Esophagus muscularis mucosa (tissue), 4 donors: ENCODE measurements at regions not wholly inside any gene's neighbourhood (a gene's known extent, or its start where the extent isn't known, plus 50 kb on each side); places are given as distances from the start of the nearest gene placed in this dataset.

ENCODE experiments used
- DNase-seq: peaks from one replicate; pipeline ENCODE4 v3.0.0-alpha.2; 2017; ENCODE audit errors: extremely low spot score
- H3K27ac ChIP-seq, 4 donors: fragments of 200-600 bp; sonication (generic); replicated peaks in 1 of 4; 1 replicate in 3 of 4; 2 replicates in 1 of 4; pipeline ENCODE4 v1.5.1; 2016 to 2019; ENCODE audit warnings: mild to moderate bottlenecking in 1 of 4
- H3K27me3 ChIP-seq, 4 donors: fragments of 200-600 bp; sonication (generic); one replicate each; pipeline versions ENCODE4 v1.5.1 to v1.6.0; 2016 to 2019
- H3K36me3 ChIP-seq, 4 donors: fragments of 200-600 bp; sonication (generic); one replicate each; pipeline ENCODE4 v1.5.1; 2016 to 2019
- H3K4me1 ChIP-seq, 4 donors: fragments of 200-600 bp; sonication (generic); one replicate each; pipeline ENCODE4 v1.5.1; 2016 to 2019
- H3K4me3 ChIP-seq, 4 donors: fragments of 200-600 bp; sonication (generic); 1 replicate in 2 of 4; 2 replicates in 2 of 4; pipeline ENCODE4 v1.5.1; 2016 to 2019; ENCODE audit warnings: mild to moderate bottlenecking in 4 of 4, moderate library complexity in 1 of 4
- H3K9me3 ChIP-seq, 4 donors: fragments of 200-600 bp; sonication (generic); 1 replicate in 3 of 4; 2 replicates in 1 of 4; pipeline ENCODE4 v1.5.1; 2016 to 2019
- EP300 ChIP-seq: sonication (generic); formaldehyde crosslinking; IDR thresholded peaks from one replicate; pipeline ENCODE4 v1.6.1; 2017; ENCODE audit warnings: antibody characterized with exemption
- POLR2A ChIP-seq: fragments of 450-650 bp; IDR thresholded peaks from one replicate; pipeline ENCODE4 v1.6.1; 2017; ENCODE audit warnings: antibody characterized with exemption, moderate library complexity, mild to moderate bottlenecking, low read depth
- POLR2AphosphoS5 ChIP-seq, 2 donors: sonication (generic); formaldehyde crosslinking; IDR thresholded peaks; one replicate each; pipeline ENCODE4 v1.6.1; 2017; ENCODE audit warnings: antibody characterized with exemption in 2 of 2
- WGBS: methylation state at CpG from one replicate; pipeline ENCODE4 v1.1.5; 2018; 5-methylcytosine and 5-hydroxymethylcytosine counted together
- intact Hi-C: fragments of 100-400 bp; cut with DNase I; formaldehyde crosslinking; loops from one replicate; pipeline ENCODE4 v1.15.1; 2023
- TF ChIP-seq, protein P1 (sequence below), 3 experiments: fragments of 200-600 bp in 2 of 3; fragments of 450-650 bp in 1 of 3; sonication (generic) in 2 of 3; IDR thresholded peaks; one replicate each; pipeline ENCODE4 v1.5.1; 2017 to 2019; ENCODE audit warnings: antibody characterized with exemption in 3 of 3, mild to moderate bottlenecking in 2 of 3, moderate library complexity in 1 of 3

DNA sequence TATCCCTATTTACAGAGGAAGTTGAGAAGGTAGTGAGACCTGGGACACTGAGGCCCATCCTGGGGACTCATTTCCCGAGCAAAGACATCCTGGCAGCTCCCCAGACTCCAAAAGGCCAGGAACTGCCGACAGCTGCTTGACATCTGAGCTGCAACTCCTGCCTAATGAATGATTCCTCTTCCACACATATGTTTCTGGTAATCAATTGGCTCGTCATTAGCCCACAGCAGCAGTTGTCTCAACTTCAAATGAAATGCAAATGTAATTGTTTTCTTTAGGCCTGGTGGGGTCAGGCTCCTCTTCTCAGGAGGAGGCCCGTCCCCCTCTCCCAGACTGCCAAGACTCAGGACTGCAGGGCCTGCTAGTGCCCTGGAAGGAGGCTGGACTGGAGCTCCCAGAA is 61.8 kb upstream of the DISP3 start:
- H3K4me1 ChIP-seq = no peaks in the 10 kb centered on the region
- no peak overlapping the region for H3K27ac ChIP-seq
- H3K27me3 ChIP-seq = peaks cover 0 to 85% (median 8%) of the 10 kb centered on the region in 4 donors
- TF ChIP-seq POLR2AphosphoS5 (IDR thresholded peaks at IDR 0.05) (no peak), EP300 (no peak)
- H3K4me3 ChIP-seq = no peak overlapping the region
- WGBS = 36% methylated on average over 3 of the region's 4 CpGs
- H3K9me3 ChIP-seq = peaks cover 0 to 8% (median 0%) of the 10 kb centered on the region in 4 donors
- no peak for DNase-seq
- no peaks in the 10 kb centered on the region for H3K36me3 ChIP-seq
- intact Hi-C loops = no loop called here

- TF ChIP-seq POLR2AphosphoS5 (IDR thresholded peaks at IDR 0.05) = no peak
- TF ChIP-seq POLR2A = no peak
- TF ChIP-seq, protein P1, sequence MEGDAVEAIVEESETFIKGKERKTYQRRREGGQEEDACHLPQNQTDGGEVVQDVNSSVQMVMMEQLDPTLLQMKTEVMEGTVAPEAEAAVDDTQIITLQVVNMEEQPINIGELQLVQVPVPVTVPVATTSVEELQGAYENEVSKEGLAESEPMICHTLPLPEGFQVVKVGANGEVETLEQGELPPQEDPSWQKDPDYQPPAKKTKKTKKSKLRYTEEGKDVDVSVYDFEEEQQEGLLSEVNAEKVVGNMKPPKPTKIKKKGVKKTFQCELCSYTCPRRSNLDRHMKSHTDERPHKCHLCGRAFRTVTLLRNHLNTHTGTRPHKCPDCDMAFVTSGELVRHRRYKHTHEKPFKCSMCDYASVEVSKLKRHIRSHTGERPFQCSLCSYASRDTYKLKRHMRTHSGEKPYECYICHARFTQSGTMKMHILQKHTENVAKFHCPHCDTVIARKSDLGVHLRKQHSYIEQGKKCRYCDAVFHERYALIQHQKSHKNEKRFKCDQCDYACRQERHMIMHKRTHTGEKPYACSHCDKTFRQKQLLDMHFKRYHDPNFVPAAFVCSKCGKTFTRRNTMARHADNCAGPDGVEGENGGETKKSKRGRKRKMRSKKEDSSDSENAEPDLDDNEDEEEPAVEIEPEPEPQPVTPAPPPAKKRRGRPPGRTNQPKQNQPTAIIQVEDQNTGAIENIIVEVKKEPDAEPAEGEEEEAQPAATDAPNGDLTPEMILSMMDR (IDR thresholded peaks at IDR 0.05) = no peak
- TF ChIP-seq EP300 = no peak
- peaks cover 0 to 85% (median 5%) of the 10 kb centered on the region in 4 donors for H3K27me3 ChIP-seq
- 81% methylated on average over 4 of the region's 4 CpGs for WGBS
These were observed 60.9 kb upstream of the DISP3 start for GRCh38 chr1:11418056-11418455.

DNA sequence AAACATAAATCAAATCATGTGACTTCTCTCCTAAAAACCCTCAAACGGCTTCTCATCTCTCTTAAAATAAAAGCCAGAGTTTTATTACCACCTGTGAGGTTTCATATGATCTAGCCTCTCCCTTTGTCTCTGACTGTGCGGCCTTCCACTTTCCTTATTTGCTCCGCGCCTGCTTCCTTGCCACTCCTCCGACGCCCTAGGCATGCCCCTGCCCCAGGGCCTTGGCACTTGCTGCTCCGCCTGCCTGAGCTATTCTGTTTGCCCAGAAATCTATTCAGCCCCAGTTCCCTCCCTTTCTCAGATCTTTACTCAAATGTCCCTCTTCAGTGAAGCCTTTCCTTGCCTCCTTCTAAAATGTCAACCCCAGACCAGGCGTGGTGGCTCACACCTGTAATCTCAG is 57.5 kb upstream of the DISP3 start:
- intact Hi-C loops = no loop called here
- WGBS = 83% methylated on average over 8 of the region's 8 CpGs
- Histone ChIP-seq H3K4me3 (no peak overlapping the region), H3K27ac (no peak overlapping the region), H3K9me3 (no peaks in the 10 kb centered on the region), H3K27me3 (peaks cover 0 to 60% (median under 1%) of the 10 kb centered on the region in 4 donors), H3K36me3 (no peaks in the 10 kb centered on the region), H3K4me1 (no peaks in the 10 kb centered on the region)
- DNase-seq = no peak
- TF ChIP-seq POLR2AphosphoS5 (IDR thresholded peaks at IDR 0.05) = no peak
- TF ChIP-seq, protein P1 (IDR thresholded peaks at IDR 0.05) = no peak
- TF ChIP-seq POLR2A = no peak
- no peak for TF ChIP-seq EP300

More at GRCh38 chr1:11418056-11418455, 60.9 kb upstream of the DISP3 start:
- no peak overlapping the region for H3K27ac ChIP-seq
- intact Hi-C loops = no loop called here
- no peaks in the 10 kb centered on the region for H3K4me1 ChIP-seq
- peaks cover 0 to 8% (median 0%) of the 10 kb centered on the region in 4 donors for H3K9me3 ChIP-seq
- H3K4me3 ChIP-seq = no peak overlapping the region
- DNase-seq = no peak
- no peaks in the 10 kb centered on the region for H3K36me3 ChIP-seq

- WGBS = 67% methylated on average over 9 of the region's 9 CpGs
- Histone ChIP-seq H3K4me1 (no peaks in the 10 kb centered on the region), H3K4me3 (no peak overlapping the region), H3K27ac (no peak overlapping the region), H3K36me3 (no peaks in the 10 kb centered on the region), H3K9me3 (no peaks in the 10 kb centered on the region), H3K27me3 (peaks cover 0 to 55% (median 0%) of the 10 kb centered on the region in 4 donors)
- TF ChIP-seq, protein P1 (IDR thresholded peaks at IDR 0.05) = no peak
- TF ChIP-seq POLR2AphosphoS5 (IDR thresholded peaks at IDR 0.05) = no peak
- TF ChIP-seq EP300 = no peak
- no peak for TF ChIP-seq POLR2A
- no peak for DNase-seq
- intact Hi-C loops = no loop called here
These were observed 56.3 kb upstream of the DISP3 start for GRCh38 chr1:11422686-11423085.

GRCh38 chr1:11426617-11427016 is 52.3 kb upstream of the DISP3 start:
- WGBS = 97% methylated on average over 3 of the region's 4 CpGs
- H3K4me1 ChIP-seq = no peaks in the 10 kb centered on the region
- TF ChIP-seq EP300 (no peak), POLR2AphosphoS5 (IDR thresholded peaks at IDR 0.05) (no peak), POLR2A (no peak)
- TF ChIP-seq, protein P1 (IDR thresholded peaks at IDR 0.05) = no peak
- intact Hi-C loops = no loop called here
- H3K9me3 ChIP-seq = no peaks in the 10 kb centered on the region
- H3K4me3 ChIP-seq = no peak overlapping the region
- no peak for DNase-seq
- no peak overlapping the region for H3K27ac ChIP-seq
- no peaks in the 10 kb centered on the region for H3K36me3 ChIP-seq
- H3K27me3 ChIP-seq = peaks cover 0 to 31% (median 0%) of the 10 kb centered on the region in 4 donors
